GM12878 (cell line): ENCODE measurements at regions not wholly inside any gene's neighbourhood (a gene's known extent, or its start where the extent isn't known, plus 50 kb on each side); places are given as distances from the start of the nearest gene placed in this dataset.

ENCODE experiments used
- BRCA1 ChIP-seq: IDR thresholded peaks from 2 replicates; pipeline ENCODE4 v1.6.1; 2011; ENCODE audit warnings: low read depth, low read length, improper control_type of control experiment
- SMARCA5 ChIP-seq: fragments of 450-650 bp; IDR thresholded peaks from 2 replicates; pipeline ENCODE4 v1.6.1; 2017; ENCODE audit warnings: mild to moderate bottlenecking

GRCh38 chr2:22253171-22253570, 1129.4 kb downstream of the TDRD15 start:
- TF ChIP-seq BRCA1 (no peak), SMARCA5 (no peak)
